SK-N-SH treated with all-trans-retinoic acid at 6 μM for 48 hours (cell line): ENCODE measurements at regions not wholly inside any gene's neighbourhood (a gene's known extent, or its start where the extent isn't known, plus 50 kb on each side); places are given as distances from the start of the nearest gene placed in this dataset.

ENCODE experiments used
- ARNTL ChIP-seq: fragments of 450-650 bp; formaldehyde crosslinking; IDR thresholded peaks from 2 replicates; pipeline ENCODE4 v1.5.0; 2020; ENCODE audit warnings: low read depth, mild to moderate bottlenecking, moderate library complexity, borderline replicate concordance
- CSDC2 ChIP-seq: fragments of 250-450 bp; sonication (Bioruptor Pico); IDR thresholded peaks from 2 replicates; pipeline ENCODE4 v1.5.0; 2020; ENCODE audit warnings: mild to moderate bottlenecking, moderate library complexity
- ESRRG ChIP-seq: fragments of 250-450 bp; sonication (Bioruptor Pico); IDR thresholded peaks from 2 replicates; pipeline ENCODE4 v1.6.1; 2021; ENCODE audit warnings: mild to moderate bottlenecking
- GLIS3 ChIP-seq: fragments of 250-450 bp; sonication (Bioruptor Pico); IDR thresholded peaks from 2 replicates; pipeline ENCODE4 v1.5.0; 2020; ENCODE audit warnings: mild to moderate bottlenecking, moderate library complexity
- PPARA ChIP-seq: fragments of 250-450 bp; sonication (Bioruptor Pico); IDR thresholded peaks from 2 replicates; pipeline ENCODE4 v1.5.0; 2020; ENCODE audit warnings: mild to moderate bottlenecking, borderline replicate concordance
- RARB ChIP-seq: fragments of 250-450 bp; sonication (Bioruptor Pico); IDR thresholded peaks from 2 replicates; pipeline ENCODE4 v1.8.0; 2021; ENCODE audit warnings: mild to moderate bottlenecking, moderate library complexity
- TCF4 ChIP-seq: fragments of 250-450 bp; sonication (Bioruptor Pico); IDR thresholded peaks from 2 replicates; pipeline ENCODE4 v1.8.0; 2021; ENCODE audit warnings: mild to moderate bottlenecking, moderate library complexity, borderline replicate concordance
- TOX ChIP-seq: fragments of 250-450 bp; sonication (Bioruptor Pico); IDR thresholded peaks from 2 replicates; pipeline ENCODE4 v1.8.0; 2021; ENCODE audit warnings: mild to moderate bottlenecking, moderate library complexity, borderline replicate concordance
- ZFP3 ChIP-seq: fragments of 250-450 bp; sonication (Bioruptor Pico); IDR thresholded peaks from 2 replicates; pipeline ENCODE4 v1.5.0; 2020; ENCODE audit warnings: mild to moderate bottlenecking, moderate library complexity
- ZFP30 ChIP-seq: fragments of 450-650 bp; formaldehyde crosslinking; IDR thresholded peaks from 2 replicates; pipeline ENCODE4 v1.5.0; 2022; ENCODE audit warnings: mild to moderate bottlenecking, moderate library complexity
- ZNF565 ChIP-seq: fragments of 450-650 bp; formaldehyde crosslinking; conservative IDR thresholded peaks from 2 replicates; pipeline ENCODE4 v1.5.0; 2020; ENCODE audit warnings: low read depth, mild to moderate bottlenecking, moderate library complexity
- TF ChIP-seq, protein P1 (sequence below): fragments of 250-450 bp; sonication (Bioruptor Pico); IDR thresholded peaks from 2 replicates; pipeline ENCODE4 v1.5.1; 2020; ENCODE audit warnings: low read depth, mild to moderate bottlenecking, moderate library complexity
- TF ChIP-seq, protein P2 (sequence below): fragments of 250-450 bp; sonication (Bioruptor Pico); IDR thresholded peaks from 2 replicates; pipeline ENCODE4 v1.5.1; 2021; ENCODE audit warnings: mild to moderate bottlenecking, moderate library complexity
- TF ChIP-seq, protein P3 (sequence below): fragments of 250-450 bp; sonication (Bioruptor Pico); IDR thresholded peaks from 2 replicates; pipeline ENCODE4 v1.8.0; 2020; ENCODE audit warnings: mild to moderate bottlenecking, moderate library complexity, borderline replicate concordance

DNA sequence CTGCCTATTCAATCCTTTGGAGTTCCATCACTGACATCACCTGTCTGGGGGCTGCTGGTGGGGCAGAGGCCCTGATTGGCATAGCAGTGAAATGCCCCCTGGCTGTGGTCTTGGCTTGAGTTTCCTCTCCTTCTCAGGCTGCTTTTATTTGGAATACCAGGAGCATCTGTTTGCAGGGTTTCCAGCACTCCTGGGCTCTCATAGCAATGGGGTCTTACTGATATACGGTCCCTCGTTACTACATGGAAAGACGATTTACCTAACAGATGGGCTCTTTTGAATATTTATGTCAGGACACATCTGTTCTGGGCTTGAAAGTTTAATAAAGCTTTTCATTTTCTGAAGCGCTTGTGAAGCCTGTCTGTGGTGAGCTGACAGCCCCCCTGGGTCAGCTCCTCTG is 230.3 kb downstream of the SLC4A3 start:
- TF ChIP-seq TCF4 (CRISPR knock-in tag) (no peak), ZNF565 (CRISPR knock-in tag) (no peak), CSDC2 (no peak), ZFP3 (CRISPR knock-in tag) (no peak), RARB (no peak), TOX (CRISPR knock-in tag) (no peak), PPARA (no peak), ZFP30 (CRISPR knock-in tag) (no peak), ESRRG (CRISPR knock-in tag) (no peak), ARNTL (CRISPR knock-in tag) (no peak), GLIS3 (CRISPR knock-in tag) (no peak)
- TF ChIP-seq, protein P1, sequence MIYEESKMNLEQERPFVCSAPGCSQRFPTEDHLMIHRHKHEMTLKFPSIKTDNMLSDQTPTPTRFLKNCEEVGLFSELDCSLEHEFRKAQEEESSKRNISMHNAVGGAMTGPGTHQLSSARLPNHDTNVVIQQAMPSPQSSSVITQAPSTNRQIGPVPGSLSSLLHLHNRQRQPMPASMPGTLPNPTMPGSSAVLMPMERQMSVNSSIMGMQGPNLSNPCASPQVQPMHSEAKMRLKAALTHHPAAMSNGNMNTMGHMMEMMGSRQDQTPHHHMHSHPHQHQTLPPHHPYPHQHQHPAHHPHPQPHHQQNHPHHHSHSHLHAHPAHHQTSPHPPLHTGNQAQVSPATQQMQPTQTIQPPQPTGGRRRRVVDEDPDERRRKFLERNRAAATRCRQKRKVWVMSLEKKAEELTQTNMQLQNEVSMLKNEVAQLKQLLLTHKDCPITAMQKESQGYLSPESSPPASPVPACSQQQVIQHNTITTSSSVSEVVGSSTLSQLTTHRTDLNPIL = no peak
- TF ChIP-seq, protein P2, sequence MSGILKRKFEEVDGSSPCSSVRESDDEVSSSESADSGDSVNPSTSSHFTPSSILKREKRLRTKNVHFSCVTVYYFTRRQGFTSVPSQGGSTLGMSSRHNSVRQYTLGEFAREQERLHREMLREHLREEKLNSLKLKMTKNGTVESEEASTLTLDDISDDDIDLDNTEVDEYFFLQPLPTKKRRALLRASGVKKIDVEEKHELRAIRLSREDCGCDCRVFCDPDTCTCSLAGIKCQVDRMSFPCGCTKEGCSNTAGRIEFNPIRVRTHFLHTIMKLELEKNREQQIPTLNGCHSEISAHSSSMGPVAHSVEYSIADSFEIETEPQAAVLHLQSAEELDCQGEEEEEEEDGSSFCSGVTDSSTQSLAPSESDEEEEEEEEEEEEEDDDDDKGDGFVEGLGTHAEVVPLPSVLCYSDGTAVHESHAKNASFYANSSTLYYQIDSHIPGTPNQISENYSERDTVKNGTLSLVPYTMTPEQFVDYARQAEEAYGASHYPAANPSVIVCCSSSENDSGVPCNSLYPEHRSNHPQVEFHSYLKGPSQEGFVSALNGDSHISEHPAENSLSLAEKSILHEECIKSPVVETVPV (CRISPR knock-in tag) = no peak
- TF ChIP-seq, protein P3, sequence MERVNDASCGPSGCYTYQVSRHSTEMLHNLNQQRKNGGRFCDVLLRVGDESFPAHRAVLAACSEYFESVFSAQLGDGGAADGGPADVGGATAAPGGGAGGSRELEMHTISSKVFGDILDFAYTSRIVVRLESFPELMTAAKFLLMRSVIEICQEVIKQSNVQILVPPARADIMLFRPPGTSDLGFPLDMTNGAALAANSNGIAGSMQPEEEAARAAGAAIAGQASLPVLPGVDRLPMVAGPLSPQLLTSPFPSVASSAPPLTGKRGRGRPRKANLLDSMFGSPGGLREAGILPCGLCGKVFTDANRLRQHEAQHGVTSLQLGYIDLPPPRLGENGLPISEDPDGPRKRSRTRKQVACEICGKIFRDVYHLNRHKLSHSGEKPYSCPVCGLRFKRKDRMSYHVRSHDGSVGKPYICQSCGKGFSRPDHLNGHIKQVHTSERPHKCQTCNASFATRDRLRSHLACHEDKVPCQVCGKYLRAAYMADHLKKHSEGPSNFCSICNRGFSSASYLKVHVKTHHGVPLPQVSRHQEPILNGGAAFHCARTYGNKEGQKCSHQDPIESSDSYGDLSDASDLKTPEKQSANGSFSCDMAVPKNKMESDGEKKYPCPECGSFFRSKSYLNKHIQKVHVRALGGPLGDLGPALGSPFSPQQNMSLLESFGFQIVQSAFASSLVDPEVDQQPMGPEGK (CRISPR knock-in tag) = no peak
